ENCODE measurements at regions not wholly inside any gene's neighbourhood (a gene's known extent, or its start where the extent isn't known, plus 50 kb on each side); places are given as distances from the start of the nearest gene placed in this dataset.

- Mint-ChIP-seq H3K36me3 (ENCODE audit: low read depth) (no peaks in the 10 kb centered on the region), H3K27me3 (no peaks in the 10 kb centered on the region), H3K9me3 (no peaks in the 10 kb centered on the region), H3K4me1 (ENCODE audit: low read depth) (no peaks in the 10 kb centered on the region), H3K4me3 (no peak overlapping the region), H3K27ac (no peak overlapping the region)
- no peaks in the 10 kb centered on the region for H3K9me3 ChIP-seq (ENCODE audit: control insufficient read depth in 1 of 2, insufficient read depth in 1 of 2, low read length in 2 of 2)
- no peaks in the 10 kb centered on the region for H3K4me1 ChIP-seq (ENCODE audit: insufficient read depth, low read length)
- no peaks in the 10 kb centered on the region for H3K27me3 ChIP-seq (ENCODE audit: control insufficient read depth in 1 of 2, insufficient read depth in 2 of 2, low read length in 2 of 2)
- H3K4me3 ChIP-seq (ENCODE audit: low read length) = no peak overlapping the region
- TF ChIP-seq CTCF (IDR thresholded peaks at IDR 0.05) = no peak
- no peaks in the 10 kb centered on the region for H3K36me3 ChIP-seq (ENCODE audit: insufficient read depth, low read length)
- DNase-seq = no peak
- no peak for ATAC-seq (ENCODE audit: poor library complexity)
- intact Hi-C loops (cut with DNase I, micrococcal nuclease) = no loop called here
- ChIA-PET CTCF (no interaction called here), POLR2A (no interaction called here)
- H3K27ac ChIP-seq (ENCODE audit: low read depth in 1 of 2, low read length in 2 of 2) = no peak overlapping the region
Measured at GRCh38 chr2:76128622-76129021, 417.9 kb upstream of the GCFC2 start.

DNA sequence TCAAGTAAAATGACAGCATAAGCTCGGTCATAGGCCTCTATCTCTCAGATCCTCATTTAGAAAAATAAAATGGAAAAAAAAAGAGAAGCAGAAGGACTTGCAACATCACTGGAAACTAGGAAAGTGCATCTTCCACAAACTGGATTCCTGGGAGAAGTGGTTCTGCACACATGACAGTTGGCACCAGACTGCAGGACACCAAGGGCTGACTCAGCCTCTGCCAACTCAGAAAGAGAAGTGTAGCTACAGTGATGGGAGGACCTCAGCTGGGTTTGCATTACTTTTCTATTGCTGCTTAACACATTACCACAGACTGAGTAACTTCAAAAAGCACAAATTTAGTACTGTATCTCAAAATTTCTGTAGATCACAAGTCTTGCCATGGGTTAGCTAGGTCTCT lies 409.5 kb upstream of the GCFC2 start:
- H3K36me3 Mint-ChIP-seq (ENCODE audit: low read depth) = no peaks in the 10 kb centered on the region
- H3K4me3 Mint-ChIP-seq = no peak overlapping the region
- H3K27me3 Mint-ChIP-seq = no peaks in the 10 kb centered on the region
- no peak overlapping the region for H3K27ac Mint-ChIP-seq
- Histone ChIP-seq H3K27me3 (ENCODE audit: control insufficient read depth in 1 of 2, insufficient read depth in 2 of 2, low read length in 2 of 2) (no peaks in the 10 kb centered on the region), H3K36me3 (ENCODE audit: insufficient read depth, low read length) (no peaks in the 10 kb centered on the region), H3K4me3 (ENCODE audit: low read length) (no peak overlapping the region), H3K9me3 (ENCODE audit: control insufficient read depth in 1 of 2, insufficient read depth in 1 of 2, low read length in 2 of 2) (no peaks in the 10 kb centered on the region), H3K27ac (ENCODE audit: low read depth in 1 of 2, low read length in 2 of 2) (no peak overlapping the region), H3K4me1 (ENCODE audit: insufficient read depth, low read length) (no peaks in the 10 kb centered on the region)
- no peak for TF ChIP-seq CTCF (IDR thresholded peaks at IDR 0.05)
- ATAC-seq (ENCODE audit: poor library complexity) (no peak), DNase-seq (no peak)
- ChIA-PET CTCF (no interaction called here), POLR2A (no interaction called here)
- intact Hi-C loops (cut with DNase I, micrococcal nuclease) = no loop called here
- H3K4me1 Mint-ChIP-seq (ENCODE audit: low read depth) = no peaks in the 10 kb centered on the region
- peaks cover 3% of the 10 kb centered on the region for H3K9me3 Mint-ChIP-seq

DNA sequence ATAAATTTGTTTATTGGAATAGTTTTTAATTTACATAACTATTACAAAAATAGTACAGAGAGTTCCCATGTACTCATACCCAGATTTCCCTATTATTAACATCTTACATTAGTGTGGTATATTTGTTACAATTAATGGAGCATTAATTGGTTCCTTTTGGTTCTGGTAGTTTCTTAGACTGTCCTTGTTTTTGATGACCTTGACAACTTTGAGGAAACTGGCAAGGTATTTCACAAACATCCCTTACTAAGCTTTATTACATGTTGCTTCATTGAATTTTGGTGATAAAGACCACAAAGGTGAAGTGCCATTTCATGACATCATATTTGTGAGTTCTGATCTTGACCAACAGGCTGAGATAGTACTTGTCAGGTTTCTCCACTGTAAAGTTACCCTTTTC lies 379.0 kb upstream of the GCFC2 start:
- ChIA-PET POLR2A (no interaction called here), CTCF (no interaction called here)
- intact Hi-C loops (cut with DNase I, micrococcal nuclease) = no loop called here

More for the DNA sequence above, 379.0 kb upstream of the GCFC2 start:
- ATAC-seq (ENCODE audit: poor library complexity) (no peak), DNase-seq (no peak)
- H3K4me3 Mint-ChIP-seq = no peak overlapping the region
- no peaks in the 10 kb centered on the region for H3K4me1 Mint-ChIP-seq (ENCODE audit: low read depth)
- no peak overlapping the region for H3K27ac Mint-ChIP-seq
- H3K36me3 Mint-ChIP-seq (ENCODE audit: low read depth) = no peaks in the 10 kb centered on the region
- H3K9me3 Mint-ChIP-seq = peaks cover 4% of the 10 kb centered on the region
- Histone ChIP-seq H3K27ac (ENCODE audit: low read depth in 1 of 2, low read length in 2 of 2) (no peak overlapping the region), H3K4me3 (ENCODE audit: low read length) (no peak overlapping the region), H3K27me3 (ENCODE audit: control insufficient read depth in 1 of 2, insufficient read depth in 2 of 2, low read length in 2 of 2) (no peaks in the 10 kb centered on the region), H3K4me1 (ENCODE audit: insufficient read depth, low read length) (no peaks in the 10 kb centered on the region), H3K36me3 (ENCODE audit: insufficient read depth, low read length) (no peaks in the 10 kb centered on the region), H3K9me3 (ENCODE audit: control insufficient read depth in 1 of 2, insufficient read depth in 1 of 2, low read length in 2 of 2) (peaks cover 0 to 3% of the 10 kb centered on the region in 2 experiments)
- no peaks in the 10 kb centered on the region for H3K27me3 Mint-ChIP-seq
- TF ChIP-seq CTCF (IDR thresholded peaks at IDR 0.05) = no peak
